Psoas muscle (tissue), 7 donors: ENCODE measurements at regions not wholly inside any gene's neighbourhood (a gene's known extent, or its start where the extent isn't known, plus 50 kb on each side); places are given as distances from the start of the nearest gene placed in this dataset.

Experiments
- ATAC-seq, 4 donors: fragments of 200-7000 bp; cut with Tn5 transposase; one replicate each; pipeline ENCODE4 v1.9.1; 2020; ENCODE audit warnings: moderate library complexity in 3 of 4, mild to moderate bottlenecking in 2 of 4
- DNase-seq, 2 donors: peaks; one replicate each; pipeline ENCODE4 v3.0.0-alpha.2; 2020
- H3K27ac ChIP-seq: fragments of 200-600 bp; one replicate; pipeline ENCODE4 v1.8.0; 2022
- H3K27me3 ChIP-seq, 3 donors: fragments of 200-600 bp in 1 of 3; one replicate each; pipeline versions ENCODE4 v1.6.1 to v1.8.0; 2013 to 2022; ENCODE audit warnings: low read length in 2 of 3, mild to moderate bottlenecking in 2 of 3, moderate library complexity in 1 of 3; ENCODE audit not compliant: insufficient read depth in 3 of 3
- H3K36me3 ChIP-seq, 2 donors: fragments of 200-600 bp in 1 of 2; one replicate each; pipeline versions ENCODE4 v1.6.1 to v1.8.0; 2013 to 2022; ENCODE audit warnings: low read depth in 1 of 2, mild to moderate bottlenecking in 1 of 2, moderate library complexity in 1 of 2; ENCODE audit not compliant: insufficient read depth in 1 of 2
- H3K4me1 ChIP-seq: fragments of 200-600 bp; one replicate; pipeline ENCODE4 v1.8.0; 2022
- H3K4me3 ChIP-seq: fragments of 200-600 bp; one replicate; pipeline ENCODE4 v1.8.0; 2022; ENCODE audit warnings: mild to moderate bottlenecking
- H3K9me3 ChIP-seq: fragments of 200-600 bp; one replicate; pipeline ENCODE4 v1.8.0; 2022
- CTCF ChIP-seq: fragments of 200-600 bp; IDR thresholded peaks from one replicate; pipeline ENCODE4 v1.8.0; 2022; ENCODE audit warnings: antibody characterized with exemption
- WGBS, 3 donors: extraction: QIAGEN DNeasy Blood & Tissue Kit; methylation state at CpG; one replicate each; pipeline versions ENCODE4 v1.1.6 to v1.1.7; 2013; 5-methylcytosine and 5-hydroxymethylcytosine counted together
- intact Hi-C, 2 donors: fragments of 100-400 bp; cut with DNase I; formaldehyde crosslinking; loops; one replicate each; pipeline versions ENCODE4 v1.11.0 to v1.14.2; 2022
- donor health status: healthy with polysubstance abuse.
- donor health status: DM: no; HTN: no; CAD: no; lungs with moderate emphysema.
- donor health status: Bipolar disorder and iron deficiency.
- donor health status: healthy.
- donor health status: DM: yes; HTN: yes; CAD: no.
- donor health status: DM: no; HTN: no; CAD: no.
- donor health status: DM: yes; HTN: yes; CAD: no.

GRCh38 chr14:61197416-61197815, 83.7 kb downstream of the TMEM30B start:
- Histone ChIP-seq H3K27ac (peak overlapping the region; percentile 71), H3K27me3 (no peaks in the 10 kb centered on the region), H3K4me3 (no peak overlapping the region), H3K36me3 (no peaks in the 10 kb centered on the region), H3K4me1 (peaks cover 21% of the 10 kb centered on the region), H3K9me3 (no peaks in the 10 kb centered on the region)
- TF ChIP-seq CTCF = no peak
- intact Hi-C loops = loop anchor here (5.0 to 10.0 kb wide), 3 partner anchors 163 to 550 kb away; partner anchors contain the start of gene SIX1 (in 1 of the 2)
- 71 to 75% (median 74%) methylated on average over 4 of the region's 4 CpGs for WGBS, 3 donors
- no peak for DNase-seq
- ATAC-seq = no peak

GRCh38 chr14:61196792-61197191, 84.3 kb downstream of the TMEM30B start:
- H3K9me3 ChIP-seq = no peaks in the 10 kb centered on the region
- 28 to 54% (median 50%) methylated on average over 3 of the region's 3 CpGs for WGBS, 3 donors
- intact Hi-C loops = loop anchor here (5.0 to 10.0 kb wide), 3 partner anchors 162 to 549 kb away; partner anchors contain the start of gene SIX1 (in 1 of the 2)
- H3K4me1 ChIP-seq = peaks cover 15% of the 10 kb centered on the region
- TF ChIP-seq CTCF = peak; percentile 51
- DNase-seq (no peak), ATAC-seq (peak; percentile 72 to 87 (median 84))
- no peaks in the 10 kb centered on the region for H3K36me3 ChIP-seq
- H3K27ac ChIP-seq = peak overlapping the region; percentile 71
- H3K27me3 ChIP-seq = no peaks in the 10 kb centered on the region
- no peak overlapping the region for H3K4me3 ChIP-seq

- ATAC-seq (no peak), DNase-seq (no peak)
- TF ChIP-seq CTCF = no peak
- H3K4me1 ChIP-seq = peaks cover 10% of the 10 kb centered on the region
- no peaks in the 10 kb centered on the region for H3K27me3 ChIP-seq
- H3K4me3 ChIP-seq = no peak overlapping the region
- H3K27ac ChIP-seq = peak overlapping the region; percentile 71
- H3K9me3 ChIP-seq = no peaks in the 10 kb centered on the region
- no peaks in the 10 kb centered on the region for H3K36me3 ChIP-seq
- intact Hi-C loops = loop anchor here (5.0 to 10.0 kb wide), 3 partner anchors 161 to 549 kb away; partner anchors contain the start of gene SIX1 (in 1 of the 2)
- WGBS, 3 donors = 86 to 93% (median 89%) methylated on average over 2 of the region's 2 CpGs
Observed at GRCh38 chr14:61196034-61196433, 85.1 kb downstream of the TMEM30B start.

GRCh38 chr14:61193476-61193875, 87.7 kb downstream of the TMEM30B start:
- TF ChIP-seq CTCF = no peak
- Histone ChIP-seq H3K36me3 (no peaks in the 10 kb centered on the region), H3K27ac (peak overlapping the region; percentile 36), H3K4me1 (peaks cover 14% of the 10 kb centered on the region), H3K4me3 (no peak overlapping the region), H3K9me3 (no peaks in the 10 kb centered on the region), H3K27me3 (no peaks in the 10 kb centered on the region)
- intact Hi-C loops = loop anchor here in 1 of 2 donors (10.0 kb wide), 1 partner anchor 159 kb away; no protein-coding TSS in a partner anchor
- ATAC-seq = no peak
- 35 to 82% (median 48%) methylated on average over 1 of the region's 1 CpG for WGBS, 3 donors
- DNase-seq = no peak

GRCh38 chr14:61192989-61193388, 88.1 kb downstream of the TMEM30B start:
- ATAC-seq (no peak), DNase-seq (no peak)
- TF ChIP-seq CTCF = no peak
- Histone ChIP-seq H3K36me3 (no peaks in the 10 kb centered on the region), H3K9me3 (no peaks in the 10 kb centered on the region), H3K4me3 (no peak overlapping the region), H3K27me3 (no peaks in the 10 kb centered on the region), H3K4me1 (peaks cover 16% of the 10 kb centered on the region), H3K27ac (peak overlapping the region; percentile 36)
- intact Hi-C loops = loop anchor here in 1 of 2 donors (10.0 kb wide), 1 partner anchor 158 kb away; no protein-coding TSS in a partner anchor
